Globus pallidus (tissue), 1 donor: ENCODE measurements at regions not wholly inside any gene's neighbourhood (a gene's known extent, or its start where the extent isn't known, plus 50 kb on each side); places are given as distances from the start of the nearest gene placed in this dataset.
"Not testable (repeated sequence)": the region's sequence is repeated elsewhere in the genome, so short reads cannot be mapped to it uniquely, and the experiment has no call there.

Experiments
- DNase-seq: peaks from one replicate; pipeline ENCODE4 v3.0.0-alpha.2; 2015; ENCODE audit warnings: low spot score

DNA sequence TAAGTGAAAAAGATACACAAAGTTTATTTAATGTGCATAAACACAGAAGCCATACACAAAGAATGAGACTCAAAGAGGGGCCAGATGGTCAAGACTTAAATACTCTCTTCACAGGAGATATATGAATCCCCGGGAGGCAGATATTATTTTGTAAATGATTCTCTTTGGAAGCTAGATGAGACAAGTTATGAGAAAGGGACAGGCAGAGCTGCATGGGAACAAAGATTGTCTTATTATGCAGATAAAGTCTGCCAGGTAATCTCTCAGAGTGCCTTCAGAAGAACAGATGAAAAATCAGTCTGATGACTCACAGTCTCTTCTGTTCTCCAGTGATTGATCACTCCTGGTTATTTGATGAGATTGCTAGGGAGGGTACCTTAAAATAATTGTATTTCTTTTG lies 89.0 kb downstream of the NAF1 start:
- no peak for DNase-seq

DNA sequence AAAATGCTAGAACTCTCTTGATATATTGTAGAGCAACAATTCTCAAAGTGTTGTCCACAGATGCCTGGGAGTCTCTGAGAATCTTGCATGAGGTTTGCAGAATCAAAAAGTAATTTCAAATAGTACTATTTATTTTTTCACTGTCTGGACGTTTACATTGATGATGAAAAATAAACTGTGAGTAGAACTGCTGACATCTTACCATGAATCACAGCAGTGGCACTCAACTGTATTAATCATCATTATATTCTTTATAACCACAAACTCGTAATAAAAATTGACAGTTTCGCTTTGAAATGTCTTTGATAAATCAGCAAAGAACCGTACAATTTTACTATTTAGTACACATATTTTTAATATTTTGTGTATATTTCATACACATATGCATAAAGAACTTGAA lies 94.5 kb downstream of the NAF1 start:
- no peak for DNase-seq

DNA sequence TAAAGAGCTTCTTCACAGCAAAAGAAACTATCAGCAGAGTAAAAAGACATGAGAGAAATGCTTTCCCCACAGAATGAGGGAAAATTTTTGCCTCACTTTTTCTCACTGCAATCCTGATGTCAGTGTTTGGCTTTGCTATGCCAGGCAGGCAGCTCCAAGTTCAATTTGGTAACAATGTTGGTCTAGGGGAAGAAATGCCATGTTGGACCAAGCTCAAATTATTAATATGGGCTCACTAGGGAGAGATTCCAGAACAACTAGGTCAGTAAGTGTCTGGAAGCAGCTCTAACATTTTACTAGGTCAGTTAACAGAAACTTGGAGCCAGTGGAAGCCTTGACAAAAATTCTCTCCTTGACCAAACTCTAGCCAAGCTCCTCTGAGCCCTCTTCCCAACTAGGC lies 95.4 kb downstream of the NAF1 start:
- DNase-seq: no peak

DNA sequence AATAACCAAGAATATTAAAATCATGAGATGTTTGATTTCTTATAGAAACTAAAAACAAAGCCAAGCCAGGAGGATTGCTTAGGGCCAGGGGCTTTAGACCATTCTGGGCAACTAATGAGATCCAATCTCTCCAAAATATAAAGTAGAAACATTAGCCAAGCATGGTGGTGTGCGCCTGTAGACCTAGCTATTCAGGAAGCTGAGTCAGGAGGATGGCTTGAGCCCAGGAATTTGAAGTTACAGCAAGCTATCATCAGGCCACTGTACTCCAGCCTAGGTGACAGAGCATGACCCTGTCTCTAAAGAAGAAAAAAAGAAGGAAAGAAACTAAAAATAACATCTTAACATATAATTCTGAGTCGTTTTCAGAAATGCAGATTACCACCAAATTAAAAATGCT lies 96.7 kb downstream of the NAF1 start:
- no peak for DNase-seq

DNA sequence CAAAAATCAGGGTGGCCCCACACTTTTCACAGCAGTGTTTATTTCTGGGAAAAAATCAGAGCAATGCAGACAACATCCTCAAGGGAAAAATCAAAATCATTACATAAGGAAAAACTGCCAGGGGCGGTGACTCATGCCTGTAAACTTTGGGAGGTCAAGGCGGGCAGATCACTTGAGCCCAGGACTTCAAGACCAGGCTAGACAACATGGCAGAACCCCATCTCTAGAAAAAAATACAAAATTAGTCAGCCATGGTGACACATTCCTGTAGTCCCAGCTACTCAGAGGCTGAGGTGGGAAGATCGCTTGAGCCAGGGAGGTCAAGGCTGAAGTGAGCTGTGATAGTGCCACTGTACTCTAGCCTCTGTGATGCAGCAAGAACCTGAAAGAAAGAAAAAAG lies 102.8 kb downstream of the NAF1 start:
- DNase-seq: no peak

DNA sequence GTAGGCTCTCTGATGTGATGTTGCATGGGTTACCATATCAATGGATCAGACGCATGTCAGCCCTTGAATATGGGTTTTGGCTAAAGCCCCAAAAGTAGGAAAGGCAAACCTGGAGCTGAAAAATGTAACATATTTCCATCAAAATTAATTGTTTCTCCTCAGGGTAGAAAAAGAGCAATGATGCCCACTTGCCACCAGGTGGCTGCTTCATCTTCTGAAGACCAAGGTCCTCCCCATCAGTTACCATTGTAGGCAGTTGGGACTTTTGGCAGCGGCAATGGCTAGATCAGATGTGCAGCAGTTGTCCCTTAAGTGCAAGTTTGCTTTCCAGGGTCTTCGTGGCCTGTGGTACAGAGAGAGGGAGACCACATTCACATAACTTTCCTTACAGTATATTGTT lies 118.2 kb downstream of the NAF1 start:
- no peak for DNase-seq

DNA sequence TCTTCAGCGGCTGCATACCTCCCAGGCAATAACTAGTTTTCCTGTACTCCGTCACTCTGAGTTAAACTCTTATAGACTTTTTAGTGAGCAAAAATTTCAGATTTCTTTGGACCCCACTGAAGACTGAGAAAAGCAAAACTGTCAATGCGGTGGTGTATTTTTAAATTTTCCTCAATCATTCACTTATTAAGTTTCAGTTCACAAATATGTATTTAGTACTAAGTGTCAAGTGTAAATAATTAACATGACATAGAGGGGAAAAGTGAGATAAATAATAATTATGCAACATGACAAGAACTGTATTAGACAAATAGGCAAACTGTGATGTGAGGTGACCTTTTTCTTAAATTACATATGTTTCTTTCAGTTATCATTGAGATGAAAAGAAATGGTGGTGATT lies 124.4 kb downstream of the NAF1 start:
- no peak for DNase-seq

DNA sequence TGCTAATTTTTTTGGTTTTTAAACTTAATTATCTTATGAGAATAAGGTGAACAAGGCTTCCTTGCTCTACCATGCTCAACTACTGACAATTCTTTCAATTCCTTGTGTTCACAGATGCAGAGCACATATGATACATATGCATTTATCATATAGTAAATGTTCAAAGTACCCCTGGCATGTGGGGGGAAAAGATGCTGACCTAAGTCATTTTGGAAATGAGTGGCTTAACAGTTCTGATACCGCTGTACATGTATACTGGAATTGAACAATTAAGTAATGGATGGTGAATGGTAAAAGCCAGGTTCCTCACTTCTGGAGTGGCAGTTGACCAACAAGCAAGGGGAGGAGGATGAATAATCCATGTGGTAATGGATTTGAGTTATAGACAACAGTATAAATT lies 149.6 kb downstream of the NAF1 start:
- no peak for DNase-seq

DNA sequence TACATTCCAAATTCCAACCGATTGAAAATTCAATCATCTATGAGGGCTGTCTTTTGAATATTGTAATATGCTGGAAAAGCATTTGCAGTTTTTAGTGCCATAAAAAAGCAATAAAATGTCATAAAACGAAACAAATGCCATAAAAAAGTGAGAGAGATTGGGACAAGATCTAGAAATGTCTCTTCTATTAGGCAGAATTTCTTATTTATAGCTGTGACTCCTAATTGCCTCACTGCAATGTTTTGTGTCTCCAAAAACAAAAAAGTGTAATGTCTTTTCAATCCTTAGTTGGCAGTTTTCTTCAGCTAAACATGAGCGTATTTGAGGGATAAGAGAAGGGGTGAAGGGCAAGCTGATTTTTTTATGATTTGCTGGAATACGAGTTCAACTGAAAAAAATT lies 153.9 kb downstream of the NAF1 start:
- no peak for DNase-seq

DNA sequence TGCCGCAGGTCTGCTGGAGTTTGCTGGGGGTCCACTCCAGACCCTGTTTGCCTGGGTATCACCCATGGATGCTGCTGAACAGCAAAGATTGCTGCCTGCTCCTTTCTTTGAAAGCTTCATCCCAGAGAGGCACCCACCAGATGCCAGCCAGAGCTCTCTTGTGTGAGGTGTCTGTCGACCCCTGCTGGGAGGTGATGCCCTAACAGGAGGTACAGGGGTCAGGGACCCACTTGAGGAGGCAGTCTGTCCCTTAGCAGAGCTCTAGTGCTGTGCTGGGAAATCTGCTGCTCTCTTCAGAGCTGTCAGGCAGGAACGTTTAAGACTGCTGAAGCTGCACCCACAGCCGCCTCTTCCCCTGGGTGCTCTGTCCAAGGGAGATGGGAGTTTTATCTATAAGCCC lies 162.7 kb downstream of the NAF1 start:
- no peak for DNase-seq

DNA sequence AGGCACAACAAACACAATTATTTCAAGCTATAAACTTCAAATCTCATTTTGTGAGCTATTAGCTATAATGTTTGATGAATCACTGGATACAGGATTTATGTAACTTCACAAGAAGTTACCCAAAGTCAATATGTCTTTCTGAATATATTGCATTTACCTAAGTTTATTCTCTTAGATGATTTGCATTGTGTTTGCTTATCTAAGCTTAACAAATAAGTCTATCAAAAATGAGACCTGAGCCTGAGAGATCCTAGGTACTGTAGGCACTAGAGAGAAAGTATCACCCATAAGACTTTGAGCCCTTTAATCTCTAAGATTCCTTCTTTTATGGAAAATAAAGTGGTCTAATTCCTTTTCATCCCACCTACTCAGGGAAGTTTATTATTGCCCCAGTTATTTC lies 178.2 kb downstream of the NAF1 start:
- no peak for DNase-seq

DNA sequence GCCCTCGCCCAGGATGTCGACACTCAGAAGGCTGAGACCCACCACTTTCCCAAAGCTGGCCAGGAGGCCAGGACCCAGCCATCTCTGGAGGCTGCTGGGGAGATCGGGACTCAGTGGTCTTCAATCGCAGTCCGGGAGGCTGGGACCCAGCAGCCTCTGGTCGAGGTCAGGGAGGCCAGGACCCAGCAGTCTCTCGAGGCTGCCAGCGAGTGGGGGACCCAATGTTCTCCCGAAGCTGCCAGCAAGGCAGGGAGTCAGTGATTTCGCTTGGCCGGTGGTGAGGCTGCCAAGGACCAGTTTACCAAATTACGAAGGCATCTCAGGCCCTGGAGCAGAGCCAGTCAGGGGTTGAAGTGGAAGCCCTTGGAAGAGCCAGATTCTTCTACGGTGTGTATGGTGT lies 181.6 kb downstream of the NAF1 start:
- DNase-seq: no peak

DNA sequence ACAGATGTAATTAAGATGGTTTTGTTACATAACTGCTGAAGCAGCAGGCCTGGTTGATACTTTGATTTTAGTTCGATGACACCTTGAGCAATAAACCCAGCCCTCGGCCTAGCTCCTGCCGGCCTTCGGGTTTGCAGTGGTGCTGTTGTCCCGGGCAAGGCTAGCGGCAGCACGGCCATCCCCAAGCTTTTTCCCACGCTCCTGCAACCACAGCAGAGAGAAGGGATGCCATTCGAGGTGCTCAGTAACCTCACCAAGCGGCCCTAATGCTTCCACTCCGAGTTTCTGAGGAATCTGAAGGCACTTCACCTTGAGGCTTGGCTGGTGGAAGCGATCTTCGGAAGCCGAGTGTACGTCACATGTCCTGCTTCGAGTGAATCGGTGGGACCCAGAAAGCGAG lies 182.1 kb downstream of the NAF1 start:
- no peak for DNase-seq

DNA sequence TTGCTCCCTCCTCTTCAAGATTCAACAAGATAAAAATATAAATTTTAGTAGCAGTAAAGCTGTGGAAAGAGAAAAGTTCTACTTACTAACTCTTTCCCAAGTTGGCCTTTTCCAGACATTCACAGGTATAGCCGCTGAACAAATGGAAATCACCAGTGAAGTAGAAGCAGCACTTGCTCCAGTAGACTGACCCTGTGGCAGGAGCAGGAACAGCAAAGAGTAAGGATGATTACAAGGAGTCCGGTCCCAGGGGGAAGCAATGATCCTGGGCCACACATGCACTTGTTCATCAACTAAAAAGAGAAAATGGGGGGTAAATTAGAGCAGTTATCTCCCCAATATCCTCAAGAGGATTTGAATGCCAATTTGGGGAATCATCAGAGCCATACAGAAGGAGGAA lies 184.9 kb downstream of the NAF1 start:
- no peak for DNase-seq

DNA sequence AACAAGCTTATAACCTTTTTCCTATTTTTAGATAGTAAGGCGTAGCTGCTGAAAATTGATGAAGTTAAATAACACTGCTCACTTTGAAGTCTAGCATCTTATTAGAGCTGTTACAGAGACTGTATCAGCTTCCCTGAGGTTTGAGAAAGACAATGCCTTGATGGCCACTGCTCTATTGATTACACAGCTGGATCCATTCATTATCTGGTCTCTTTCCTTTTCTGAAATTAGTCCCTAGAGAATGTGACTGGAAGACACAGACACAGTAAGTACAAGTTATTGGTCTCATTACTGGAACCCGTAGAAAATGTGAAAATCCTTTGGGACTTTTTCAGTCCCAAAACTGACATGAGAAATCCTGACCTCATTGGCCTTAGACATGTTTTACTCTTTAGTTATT lies 188.3 kb downstream of the NAF1 start:
- DNase-seq: no peak

DNA sequence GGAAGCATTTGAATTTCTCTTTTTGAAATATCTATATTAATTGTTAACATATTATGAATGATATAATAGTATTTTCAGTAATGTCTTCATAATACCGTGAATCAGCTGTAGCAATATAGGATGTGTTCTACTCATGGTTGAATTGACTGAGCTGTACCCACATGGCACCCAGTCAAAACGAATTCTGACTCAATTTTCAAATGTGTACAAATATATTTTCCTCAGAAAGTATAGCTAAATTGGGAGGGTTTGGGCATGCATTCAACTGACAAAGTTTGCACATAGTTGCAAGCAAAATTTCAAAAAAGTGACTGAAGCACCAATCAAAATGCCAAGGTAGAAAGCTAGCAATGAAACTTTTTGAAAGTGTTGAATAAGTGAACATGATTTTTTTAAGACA lies 188.9 kb downstream of the NAF1 start:
- DNase-seq: no peak

DNA sequence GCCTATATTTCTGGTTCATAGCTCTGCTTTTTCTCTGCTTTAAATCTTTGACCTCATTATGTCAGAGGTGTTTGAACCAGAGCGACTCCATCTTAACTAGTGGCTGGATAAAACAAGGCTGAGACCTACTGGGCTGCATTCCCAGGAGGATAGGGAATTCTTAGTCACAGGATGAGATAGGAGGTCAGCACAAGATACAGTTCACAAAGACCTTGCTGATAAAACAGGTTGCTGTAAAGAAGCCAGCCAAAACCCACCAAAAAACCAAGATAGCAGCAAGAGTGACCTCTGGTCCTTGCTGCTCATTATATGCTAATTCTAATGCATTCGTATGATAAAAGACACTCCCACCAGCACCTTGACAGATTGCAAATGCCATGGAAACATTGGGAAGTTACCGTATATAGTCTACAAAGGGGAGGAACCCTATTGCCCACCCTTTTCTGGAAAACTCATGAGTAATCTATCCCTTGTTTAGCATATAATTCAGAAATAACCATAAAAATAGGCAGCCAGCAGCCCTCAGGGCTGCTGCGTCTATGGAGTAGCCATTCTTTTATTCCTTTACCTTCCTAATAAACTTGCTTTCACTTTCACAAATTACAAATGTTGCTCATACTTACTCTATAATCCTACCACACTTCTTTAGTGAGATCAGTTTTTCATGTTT lies 193.9 kb downstream of the NAF1 start:
- no peak for DNase-seq

DNA sequence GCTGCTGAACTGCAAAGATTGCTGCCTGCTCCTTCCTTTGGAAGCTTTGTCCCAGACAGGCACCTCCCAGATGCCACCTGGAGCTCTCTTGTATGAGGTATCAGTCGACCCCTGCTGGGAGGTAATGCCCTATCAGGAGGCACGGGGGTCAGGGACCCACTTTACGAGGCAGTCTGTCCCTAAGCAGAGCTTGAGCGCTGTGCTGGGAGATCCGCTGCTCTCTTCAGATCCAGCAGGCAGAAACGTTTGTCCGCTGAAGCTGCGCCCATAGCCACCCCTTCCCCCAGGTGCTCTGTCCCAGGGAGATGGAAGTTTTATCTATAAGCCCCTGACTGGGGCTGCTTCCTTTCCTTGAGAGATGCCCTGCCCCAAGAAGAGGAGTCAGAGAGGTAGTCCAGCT lies 197.5 kb downstream of the NAF1 start:
- DNase-seq: no peak

DNA sequence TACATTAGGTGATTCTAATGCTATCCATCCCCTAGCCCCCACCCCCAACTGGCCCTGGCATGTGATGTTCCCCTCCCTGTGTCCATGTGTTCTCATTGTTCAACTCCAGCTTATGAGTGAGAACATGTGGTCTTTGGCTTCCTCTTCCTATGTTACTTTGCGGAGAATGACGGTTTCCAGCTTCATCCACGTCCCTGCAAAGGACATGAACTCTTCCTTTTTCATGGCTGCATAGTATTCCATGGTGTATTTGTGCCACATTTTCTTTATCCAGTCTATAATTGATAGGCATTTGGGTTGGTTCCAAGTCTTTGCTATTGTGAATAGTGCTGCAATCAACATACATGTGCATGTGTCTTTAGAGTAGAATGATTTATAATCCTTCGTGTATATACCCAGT lies 200.7 kb downstream of the NAF1 start:
- not testable (repeated sequence) for DNase-seq

DNA sequence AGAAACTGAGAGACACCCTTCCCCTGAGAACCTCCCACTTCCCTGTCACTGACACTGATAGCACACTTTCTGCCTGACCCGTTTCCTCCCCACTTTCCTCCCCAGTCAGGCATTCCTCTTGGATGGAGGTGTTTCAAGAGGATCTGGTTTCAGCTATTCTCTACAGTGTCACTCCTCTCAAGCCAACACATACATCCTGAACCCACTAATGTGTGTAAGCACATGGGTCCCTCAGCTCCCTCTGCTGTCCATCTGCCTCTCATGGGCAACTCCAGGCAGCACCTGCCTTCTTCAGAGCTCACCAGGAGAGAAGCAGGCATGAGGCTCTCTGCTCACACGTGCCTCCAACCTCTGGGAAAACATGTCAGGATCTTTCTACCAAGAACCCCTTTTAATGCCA lies 207.6 kb downstream of the NAF1 start:
- peak; percentile 10 for DNase-seq

DNA sequence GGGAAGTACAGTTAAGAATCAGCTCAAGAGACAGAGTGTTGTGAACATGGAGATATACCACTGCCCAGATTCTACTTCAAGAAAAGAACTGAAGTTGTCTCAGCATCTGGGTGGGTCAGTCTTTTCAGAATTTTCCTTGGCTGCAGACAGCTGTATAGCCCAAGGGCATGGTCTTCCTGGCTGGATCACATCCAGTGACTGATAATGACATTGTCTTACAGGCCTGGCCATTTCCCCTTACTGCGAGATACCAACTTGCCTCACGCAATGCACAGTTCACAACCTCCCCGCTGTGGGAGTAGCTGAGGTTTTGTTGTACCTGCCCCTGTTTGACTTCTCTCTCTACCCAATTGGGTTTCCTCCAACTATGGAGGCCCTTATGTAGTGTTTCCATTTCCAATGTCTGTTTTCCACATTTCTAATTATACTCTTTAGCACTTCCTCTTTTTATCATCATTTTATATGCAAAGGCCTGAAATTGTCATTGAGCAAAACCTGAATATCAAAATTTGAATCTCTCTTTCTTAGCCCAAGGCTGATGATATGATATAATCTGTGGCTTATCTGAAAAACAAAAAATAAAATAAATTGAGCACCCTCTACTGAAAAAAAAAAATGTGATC lies 209.1 kb downstream of the NAF1 start:
- DNase-seq: no peak

DNA sequence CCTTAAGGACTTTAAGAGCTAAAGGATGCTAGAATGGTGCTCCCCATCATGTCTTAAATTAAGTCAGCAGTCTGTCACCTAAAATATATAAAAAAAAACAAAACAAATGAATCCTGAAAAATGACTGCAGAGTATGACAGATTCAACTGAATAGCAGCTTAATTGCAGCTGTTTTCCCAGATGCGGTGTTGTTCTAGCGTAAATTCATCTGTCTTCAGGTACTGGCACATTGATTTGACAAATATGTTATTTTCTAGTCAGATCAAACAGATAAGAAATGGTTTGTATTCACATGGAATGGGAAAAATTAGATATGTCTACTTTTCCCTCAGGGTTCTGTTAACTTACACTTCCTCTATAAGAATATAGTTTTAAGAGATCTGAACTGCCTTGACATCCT lies 211.7 kb downstream of the NAF1 start:
- no peak for DNase-seq

DNA sequence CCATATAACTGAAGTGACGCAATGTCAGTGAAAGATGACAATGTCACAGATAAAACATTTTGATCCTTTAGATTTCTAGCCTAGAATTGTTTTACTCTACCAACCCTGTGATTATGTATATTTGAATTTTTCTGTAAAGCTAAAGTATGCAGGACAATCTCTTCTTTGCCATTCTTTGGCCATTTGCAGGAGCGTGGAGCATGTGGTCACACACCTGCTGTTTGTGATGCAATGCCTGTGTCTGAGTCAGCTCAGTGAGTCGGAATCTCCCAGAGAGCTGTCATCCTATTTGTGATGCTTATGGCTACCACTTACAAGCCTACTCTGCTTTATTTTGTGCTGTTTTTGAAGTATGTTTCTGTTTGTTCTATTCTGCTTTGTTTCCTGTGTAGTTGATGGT lies 214.5 kb downstream of the NAF1 start:
- DNase-seq: no peak

DNA sequence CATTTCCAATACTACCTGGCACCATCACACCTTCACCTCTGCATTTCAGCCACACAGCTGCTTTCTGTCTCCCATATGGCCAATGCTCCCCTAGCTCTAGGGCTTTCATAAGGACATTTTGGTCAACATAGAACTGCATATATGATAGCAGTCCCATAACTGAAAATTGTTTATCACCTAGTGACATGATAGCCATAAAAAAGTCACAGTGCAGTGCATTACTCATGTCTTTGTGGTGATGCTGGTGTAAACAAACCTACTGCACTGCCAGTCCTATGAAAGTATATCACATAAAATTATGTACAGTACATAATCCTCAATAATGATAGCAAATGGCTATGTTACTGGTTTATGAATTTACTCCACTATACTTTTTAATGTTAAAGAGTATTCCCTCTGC lies 221.0 kb downstream of the NAF1 start:
- no peak for DNase-seq
